Anterior cingulate cortex (tissue), 58 donors: ENCODE measurements at regions not wholly inside any gene's neighbourhood (a gene's known extent, or its start where the extent isn't known, plus 50 kb on each side); places are given as distances from the start of the nearest gene placed in this dataset.

Experiments
- DNase-seq, 58 donors: peaks; one replicate each; lab custom pipeline; 2025; lab: John Stamatoyannopoulos, UW

DNA sequence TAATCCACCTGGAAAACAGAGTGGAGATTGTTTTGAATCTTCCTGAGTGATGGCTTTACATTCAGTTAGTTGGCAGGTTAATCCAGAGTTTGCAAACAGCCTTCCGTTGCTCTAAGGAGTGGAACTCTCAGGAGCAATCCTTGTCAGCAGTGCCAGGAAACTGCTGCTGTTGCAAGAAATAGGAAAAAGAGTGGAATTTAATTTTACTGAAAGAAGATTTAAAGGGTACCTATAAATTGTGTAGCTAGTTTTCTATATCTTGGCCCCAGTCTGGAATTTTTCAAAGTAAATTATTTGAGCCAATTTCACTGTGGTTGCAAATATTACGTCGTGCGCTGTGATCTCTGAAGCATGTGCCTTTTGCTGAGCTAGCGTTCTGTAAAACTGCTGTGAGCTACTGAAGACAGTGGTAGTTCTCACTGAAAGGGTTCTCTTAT lies 55.5 kb upstream of the SLC5A12 start:
- no peak for DNase-seq

DNA sequence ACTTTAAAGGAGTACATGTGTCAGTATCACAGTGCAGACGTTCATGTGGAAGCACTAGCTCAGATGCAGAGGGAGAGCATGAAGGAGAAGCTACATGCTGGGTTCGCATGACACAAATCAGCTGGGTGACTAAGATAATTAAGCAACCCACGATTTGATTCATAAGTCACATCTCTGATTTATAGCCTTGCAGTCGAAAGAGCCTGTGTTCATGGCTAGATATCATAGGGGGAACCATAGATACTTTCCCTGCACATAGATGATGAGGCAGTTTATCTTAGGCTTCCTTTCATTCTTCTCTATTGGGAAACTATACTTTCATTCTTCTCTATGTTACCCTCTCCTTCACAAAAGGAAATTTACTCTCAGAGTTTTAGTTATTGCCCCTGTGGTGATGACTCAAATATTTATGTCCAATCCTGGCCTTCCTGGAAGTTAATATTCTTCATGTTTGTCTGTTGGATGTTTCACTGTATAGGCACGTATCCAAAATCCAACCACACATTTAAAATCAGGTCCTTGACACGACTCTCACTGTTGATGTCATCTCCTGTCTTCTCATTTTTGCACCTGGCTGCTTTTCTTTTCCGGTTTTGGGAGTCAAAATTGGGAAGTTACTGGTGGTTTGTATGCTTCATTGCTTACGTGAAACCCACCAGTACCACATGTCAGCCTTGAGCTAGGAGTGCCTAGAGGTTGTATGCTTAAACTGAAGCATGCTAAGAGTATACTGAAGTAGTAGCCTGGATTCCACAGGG lies 56.3 kb upstream of the SLC5A12 start:
- DNase-seq, result no peak

DNA sequence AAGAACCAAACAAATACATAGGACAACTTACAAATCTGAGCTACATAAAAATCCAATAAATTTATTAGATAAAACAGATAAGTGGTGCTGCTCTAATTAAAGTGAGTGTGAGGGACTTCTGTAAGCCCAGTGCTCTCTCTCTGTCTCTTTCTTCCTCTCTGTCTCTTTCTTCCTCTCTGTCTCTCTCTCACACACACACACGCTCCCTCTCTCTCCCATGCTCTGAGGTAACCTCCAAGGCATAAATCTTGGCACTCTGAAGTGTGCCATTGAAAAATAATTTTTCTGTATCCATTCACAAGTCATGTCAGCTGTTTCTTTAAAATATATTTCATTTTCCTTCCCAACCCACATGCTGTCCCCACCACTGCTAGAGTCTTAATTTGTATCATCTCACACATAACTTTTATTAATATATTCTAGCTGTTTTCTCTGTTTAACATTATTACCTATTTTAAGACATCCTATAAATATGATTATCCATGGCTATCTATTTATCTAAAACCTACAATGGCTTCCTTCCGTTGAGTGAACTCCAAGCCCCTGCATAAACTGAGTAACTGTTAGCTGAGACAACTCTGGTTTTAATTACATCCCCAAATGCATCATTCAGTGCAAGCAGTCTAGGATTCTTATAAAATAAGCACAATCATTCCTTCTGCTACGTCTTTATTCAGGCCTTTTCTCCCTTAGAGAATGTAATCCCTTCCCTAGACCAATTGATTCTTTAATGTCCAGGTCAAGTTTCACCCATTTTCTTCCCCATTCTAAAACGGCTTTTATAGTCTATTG lies 57.4 kb upstream of the SLC5A12 start:
- no peak for DNase-seq

DNA sequence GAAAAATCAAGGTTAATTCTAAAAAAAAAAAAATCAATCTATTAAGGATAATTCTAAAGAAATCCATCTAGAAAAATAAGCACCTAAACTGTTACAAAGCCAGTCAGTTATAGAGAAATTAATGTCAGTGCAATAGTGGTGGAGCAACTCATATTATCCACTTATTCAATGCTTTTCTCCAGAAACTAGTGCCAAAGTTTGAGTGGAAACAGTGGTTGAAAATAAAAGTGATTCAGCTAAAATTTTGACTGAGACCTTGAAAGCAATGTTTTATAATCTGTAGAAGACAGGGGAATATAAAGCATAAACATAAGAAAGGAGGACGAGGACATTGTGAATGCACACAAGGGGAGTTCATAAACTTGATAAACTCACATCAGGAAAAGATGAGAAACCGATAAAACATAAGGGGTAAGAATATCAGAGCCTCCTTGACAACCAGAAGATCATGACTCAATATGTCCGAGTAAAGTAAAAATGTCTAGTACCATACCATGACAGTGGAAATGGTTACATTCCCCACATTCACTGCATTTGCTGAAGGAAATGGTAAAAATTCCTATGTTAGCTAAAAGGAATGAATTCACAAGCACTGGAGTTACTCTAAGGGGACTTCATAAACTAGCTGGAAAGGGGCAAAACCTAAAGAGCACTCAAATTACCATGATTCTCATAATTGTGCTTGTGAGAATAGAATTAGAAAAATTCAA lies 58.7 kb upstream of the SLC5A12 start:
- DNase-seq, result no peak

DNA sequence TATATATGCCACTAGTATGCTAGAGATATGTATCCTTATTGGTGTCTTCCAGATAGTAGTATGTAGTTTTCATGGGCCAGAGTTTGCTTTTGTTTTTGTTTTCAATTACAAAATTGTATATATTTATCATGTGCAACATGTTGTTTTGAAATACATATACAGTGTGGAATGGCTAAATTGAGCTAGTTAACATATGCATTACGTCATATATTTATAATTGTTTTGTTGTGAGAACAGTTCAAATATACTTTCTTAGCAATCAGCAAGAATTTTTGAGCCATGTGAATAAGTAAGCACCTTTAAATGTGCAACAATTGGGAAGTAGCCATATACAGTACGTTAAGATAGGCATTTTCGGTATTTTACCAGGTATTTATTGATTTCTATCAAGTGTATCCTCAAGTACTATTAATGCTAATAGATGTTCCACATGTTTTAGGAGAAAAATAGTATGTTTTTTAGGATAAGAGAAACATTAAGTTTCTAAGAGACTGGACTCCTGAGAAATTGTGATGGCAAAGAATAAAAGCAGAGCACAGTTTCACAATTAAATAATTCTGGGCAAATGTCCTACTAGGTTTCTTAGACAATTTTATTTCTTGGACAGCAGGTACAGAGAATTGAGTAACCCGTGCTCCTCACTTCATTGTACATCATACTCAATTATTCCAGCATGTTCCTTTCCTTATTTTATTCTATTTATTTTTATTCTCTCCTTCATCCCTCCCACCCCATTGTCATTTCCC lies 60.5 kb upstream of the SLC5A12 start:
- DNase-seq, result no peak

DNA sequence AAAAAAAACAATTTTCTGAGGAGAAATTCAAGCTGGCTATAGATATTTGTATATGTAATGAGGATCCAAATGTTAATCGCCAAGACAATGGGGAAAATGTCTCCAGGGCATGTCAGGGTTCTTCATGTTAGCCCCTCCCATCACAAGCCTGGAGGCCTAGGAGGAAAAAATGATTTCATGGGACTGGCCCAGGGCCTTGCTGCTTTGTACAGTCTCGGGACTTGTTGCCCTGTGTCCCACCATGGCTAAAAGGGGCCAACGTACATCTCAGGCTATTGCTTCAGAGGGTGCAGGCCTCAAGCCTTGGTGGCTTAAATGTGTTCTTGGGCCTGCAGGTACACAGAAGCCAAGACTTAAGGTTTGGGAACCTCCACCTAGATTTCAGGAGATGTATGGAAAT lies 62.1 kb upstream of the SLC5A12 start:
- DNase-seq, result no peak

DNA sequence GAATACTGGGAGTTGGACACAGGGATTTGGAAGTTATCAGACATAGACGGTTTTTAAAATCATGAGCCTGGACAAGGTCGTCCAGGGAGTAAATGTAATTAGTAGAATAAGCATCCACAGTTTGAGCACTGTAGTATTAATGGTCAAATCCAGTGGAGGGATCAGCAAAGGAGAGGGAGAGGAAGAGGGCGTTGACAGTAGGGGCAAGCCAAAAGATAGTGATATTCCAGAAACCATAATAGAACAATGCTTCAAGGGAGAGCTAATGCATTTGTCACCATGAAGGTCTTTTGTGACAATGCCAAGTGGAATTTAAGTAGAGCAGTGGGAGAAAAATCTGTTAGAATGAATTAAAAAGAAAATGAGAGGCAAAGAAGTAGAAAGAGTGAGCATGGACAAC lies 68.9 kb upstream of the SLC5A12 start:
- no peak for DNase-seq

DNA sequence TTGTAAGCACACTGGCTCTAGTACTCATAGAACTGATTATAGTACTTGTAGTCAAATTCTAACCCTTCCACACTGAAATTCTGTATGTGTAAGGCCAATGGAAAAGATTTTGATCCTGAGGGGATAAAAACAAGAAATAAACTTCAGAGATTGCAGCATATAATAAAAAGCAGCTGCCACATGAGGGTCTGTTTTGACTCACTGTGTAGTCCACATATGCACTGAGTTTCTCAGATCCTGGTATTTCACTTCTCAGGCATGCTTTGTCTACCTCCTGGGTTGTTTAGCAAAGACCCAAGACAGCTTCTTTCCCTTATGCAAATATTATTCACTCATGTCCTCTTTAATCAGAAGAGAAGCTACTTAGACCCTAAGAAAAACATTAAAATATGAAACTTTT lies 71.1 kb upstream of the SLC5A12 start:
- no peak for DNase-seq

DNA sequence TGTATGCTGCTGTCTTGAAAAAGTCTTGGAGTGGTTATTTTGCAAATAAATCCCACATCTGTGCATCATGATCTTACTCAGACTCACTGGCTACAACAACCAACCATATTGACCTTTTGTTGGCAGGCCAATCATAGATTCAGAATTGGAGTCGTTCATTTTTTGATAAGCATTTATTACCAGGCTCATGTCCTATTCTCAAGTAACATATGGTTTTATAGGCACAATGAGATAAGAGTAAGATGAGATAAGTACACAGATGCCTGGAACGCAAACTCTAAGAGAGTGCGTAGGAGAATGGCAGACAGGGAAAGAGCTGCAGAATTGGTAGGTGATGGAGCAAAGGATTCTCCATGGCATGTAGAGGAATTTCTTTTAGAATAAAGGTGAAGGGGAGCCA lies 71.6 kb upstream of the SLC5A12 start:
- DNase-seq, result no peak

DNA sequence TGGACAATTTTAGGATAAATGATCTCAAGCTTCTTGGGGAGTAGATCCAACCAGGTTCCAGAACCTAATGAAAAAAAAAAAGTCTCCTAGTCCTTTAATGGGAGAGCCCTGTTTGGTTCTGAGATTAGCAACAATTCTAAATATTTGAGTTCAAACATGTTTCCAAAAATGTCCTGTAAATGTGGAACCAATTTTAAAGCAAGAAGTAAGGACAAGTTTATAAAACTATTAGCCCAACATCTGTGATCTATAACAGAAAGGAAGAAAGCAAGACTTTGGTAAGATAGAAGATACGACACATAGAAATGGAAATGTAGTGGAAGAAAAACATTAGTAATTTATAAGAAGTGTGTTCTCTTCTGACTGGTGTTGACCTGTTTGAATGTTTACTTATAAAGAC lies 79.7 kb upstream of the SLC5A12 start:
- DNase-seq, result no peak

DNA sequence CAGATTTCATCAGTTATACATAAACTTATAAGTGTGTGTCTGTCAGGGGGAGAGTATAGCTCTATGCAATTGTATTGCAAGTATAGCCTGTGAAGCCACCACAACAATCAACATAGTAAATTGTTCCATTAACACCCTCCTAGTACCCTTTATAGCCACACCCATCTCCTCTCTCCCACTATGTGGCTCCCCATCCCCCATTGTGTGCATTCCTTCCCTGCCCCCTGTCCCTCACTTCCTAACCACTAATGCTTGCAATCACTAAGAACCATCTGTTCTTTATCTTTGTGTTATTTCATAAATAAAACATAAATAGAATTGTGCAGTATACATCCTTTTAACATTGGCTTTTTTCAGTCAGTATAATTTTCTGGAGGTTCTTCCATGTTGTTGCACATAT lies 83.1 kb upstream of the SLC5A12 start:
- DNase-seq, result no peak

DNA sequence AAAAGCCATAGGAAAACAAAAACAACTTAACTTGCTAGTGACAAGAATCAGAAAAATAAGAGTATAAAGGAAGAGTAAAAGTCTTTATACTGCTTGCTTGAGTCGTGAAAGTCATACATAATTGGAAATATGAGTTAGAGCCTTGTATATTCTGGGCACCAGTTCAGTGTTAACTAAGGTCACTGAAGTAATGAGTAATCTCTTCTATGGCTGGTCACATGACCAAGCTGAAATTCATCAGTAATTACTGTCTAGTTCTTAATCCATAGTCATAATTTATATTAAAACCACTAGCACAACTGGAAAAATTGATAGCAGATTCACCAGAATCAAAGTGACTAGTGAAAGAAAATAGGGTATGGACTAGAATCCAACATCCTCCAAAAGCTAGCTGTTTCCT lies 84.4 kb upstream of the SLC5A12 start:
- DNase-seq, result no peak

DNA sequence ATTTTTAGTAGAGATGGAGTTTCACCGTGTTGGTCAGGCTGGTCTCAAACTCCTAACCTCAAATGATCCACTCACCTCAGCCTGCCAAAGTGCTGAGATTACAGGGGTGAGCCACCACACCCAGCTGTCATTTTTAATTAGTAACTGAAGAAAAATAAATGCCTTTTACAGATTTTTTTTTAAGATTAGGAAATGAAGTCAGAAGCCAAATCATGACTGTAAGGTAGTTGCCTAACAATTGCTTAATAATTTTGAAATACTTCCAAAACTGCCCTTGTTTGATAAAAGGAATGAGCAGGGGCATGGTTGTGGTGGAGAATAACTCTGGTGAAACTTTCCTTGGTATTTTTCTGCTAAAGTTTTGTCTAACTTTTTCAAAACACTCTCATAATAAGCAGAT lies 98.9 kb upstream of the SLC5A12 start:
- no peak for DNase-seq

DNA sequence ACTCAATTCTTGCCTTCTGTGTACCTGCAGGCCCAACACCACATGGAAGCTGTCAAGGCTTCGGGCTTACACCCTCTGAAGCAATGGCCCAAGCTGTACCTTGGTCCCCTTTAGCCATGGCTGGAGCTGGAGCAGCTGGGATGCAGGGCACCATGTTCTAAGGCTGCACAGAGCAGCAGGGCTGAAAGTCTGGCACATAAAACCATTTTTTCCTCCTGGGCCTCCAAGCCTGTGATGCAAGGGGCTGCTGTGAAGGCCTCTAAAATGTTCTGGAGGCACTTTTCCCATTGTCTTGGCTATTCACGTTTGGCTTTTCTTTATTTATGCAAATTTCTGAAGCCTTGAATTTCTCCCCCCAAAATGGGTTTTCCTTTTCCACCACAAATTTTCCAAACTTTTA lies 102.1 kb upstream of the SLC5A12 start:
- no peak for DNase-seq

DNA sequence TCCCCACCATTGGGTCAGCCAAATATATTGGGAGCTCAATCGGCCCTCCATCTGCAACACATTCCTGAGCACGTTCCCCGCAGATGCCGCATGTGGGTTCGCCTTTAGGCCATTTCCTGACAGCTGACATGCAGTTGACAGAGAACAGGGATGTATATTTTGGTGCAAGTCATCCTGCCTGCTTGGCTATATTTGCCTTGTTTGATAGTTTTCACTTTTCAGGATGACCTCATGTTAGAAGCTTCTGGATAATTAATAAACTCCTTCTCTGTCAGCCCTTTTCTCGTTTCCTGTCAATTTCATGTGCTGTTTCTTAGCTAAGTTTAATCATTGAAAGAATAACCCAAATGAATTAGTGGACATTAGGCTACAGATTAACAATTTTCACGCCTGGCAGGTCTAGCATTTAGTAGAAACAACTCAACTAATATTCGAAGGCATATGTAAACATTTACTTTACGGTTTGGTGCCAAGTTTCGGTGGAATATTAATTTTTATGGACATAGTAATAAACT lies 105.8 kb upstream of the SLC5A12 start:
- no peak for DNase-seq

DNA sequence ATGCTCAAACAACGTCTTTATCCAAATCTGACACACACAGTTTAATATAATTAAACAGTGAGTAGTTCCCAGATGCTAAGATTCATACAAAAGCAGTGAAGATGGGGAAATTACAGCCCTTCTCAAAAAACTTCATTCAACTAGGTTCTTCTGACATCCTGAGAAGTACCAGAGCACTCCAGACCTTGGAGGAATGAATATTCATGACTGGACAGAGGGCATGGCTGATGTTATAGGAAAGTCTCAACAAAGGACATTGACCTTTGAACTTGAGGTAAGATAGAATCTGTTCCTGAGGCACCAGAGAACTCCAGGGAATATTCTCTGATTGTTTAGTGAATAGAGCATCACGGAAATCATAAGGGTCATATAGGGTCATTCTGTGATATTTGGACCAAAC lies 106.4 kb upstream of the SLC5A12 start:
- DNase-seq, result no peak

DNA sequence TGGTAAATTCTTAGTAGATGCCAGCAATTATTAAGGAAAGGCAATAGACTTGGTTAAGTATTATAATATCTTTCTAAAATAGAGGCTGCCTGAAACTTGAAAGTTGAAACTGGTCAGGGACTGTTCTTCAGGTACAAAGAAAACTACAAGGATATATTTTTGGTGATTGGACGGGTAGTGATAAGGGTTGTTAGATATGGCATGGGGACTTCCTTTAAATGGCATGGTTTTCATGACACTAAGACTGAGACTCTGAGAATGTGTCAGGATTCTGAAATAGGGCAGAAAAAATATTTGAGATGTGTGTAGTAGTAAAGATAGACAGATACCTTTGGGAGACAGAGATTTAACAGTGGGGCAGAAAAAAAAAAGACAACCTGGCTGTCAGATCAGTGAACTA lies 108.4 kb upstream of the SLC5A12 start:
- no peak for DNase-seq

DNA sequence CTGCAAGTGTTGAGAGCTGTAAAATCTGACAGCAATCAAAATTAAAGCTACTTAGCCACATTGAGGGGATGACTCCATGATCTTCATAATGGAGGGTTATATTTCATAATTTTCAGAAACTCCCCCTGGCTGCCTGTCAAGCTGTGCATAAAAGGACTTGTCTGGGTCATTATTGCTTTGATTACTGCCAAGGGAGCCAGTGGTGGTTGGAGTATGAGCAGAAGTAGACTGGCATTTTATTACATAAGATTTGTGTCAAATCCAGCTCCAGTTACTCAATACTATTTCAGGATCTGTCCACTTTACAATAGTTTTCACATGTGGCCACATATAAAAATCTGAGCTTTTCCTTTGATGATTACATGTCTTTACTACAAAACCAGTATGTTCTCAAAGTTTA lies 108.9 kb upstream of the SLC5A12 start:
- DNase-seq, result no peak

DNA sequence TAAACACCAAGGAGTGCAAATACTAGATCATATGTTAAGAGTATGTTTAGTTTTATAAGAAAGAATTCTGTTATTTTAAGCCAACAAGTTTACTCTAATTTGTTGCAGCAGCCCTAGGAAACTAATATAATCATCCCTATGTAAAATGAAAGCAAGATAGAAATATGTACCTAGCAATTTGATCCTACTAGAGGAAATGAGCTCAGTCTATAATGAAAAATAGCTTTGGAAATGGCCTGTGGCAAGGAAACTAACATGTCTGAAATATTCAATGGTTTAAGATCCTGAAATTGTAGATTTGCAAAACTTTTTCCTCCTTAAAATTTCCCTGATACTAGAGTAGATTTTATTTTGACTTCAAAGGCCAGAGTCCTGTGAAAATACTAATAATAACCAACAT lies 112.7 kb upstream of the SLC5A12 start:
- DNase-seq, result no peak

DNA sequence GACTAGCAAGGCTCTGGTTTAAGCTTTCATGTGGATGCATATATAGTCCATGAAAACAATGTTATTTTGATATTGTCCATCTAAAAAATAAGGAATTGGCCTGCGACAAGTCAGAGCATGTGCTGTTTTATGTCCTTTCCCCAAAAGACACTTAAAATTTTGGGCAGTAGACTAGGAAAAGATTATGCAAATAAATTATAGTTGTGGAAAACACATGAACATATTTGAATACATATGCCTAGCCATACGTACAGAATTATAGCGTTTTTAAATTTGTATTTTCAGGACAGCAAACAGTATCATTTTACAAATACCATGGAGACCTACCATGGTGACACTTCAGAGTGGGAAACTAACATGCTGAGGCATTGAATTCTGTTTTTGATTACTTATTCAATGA lies 113.8 kb upstream of the SLC5A12 start:
- DNase-seq, result no peak

DNA sequence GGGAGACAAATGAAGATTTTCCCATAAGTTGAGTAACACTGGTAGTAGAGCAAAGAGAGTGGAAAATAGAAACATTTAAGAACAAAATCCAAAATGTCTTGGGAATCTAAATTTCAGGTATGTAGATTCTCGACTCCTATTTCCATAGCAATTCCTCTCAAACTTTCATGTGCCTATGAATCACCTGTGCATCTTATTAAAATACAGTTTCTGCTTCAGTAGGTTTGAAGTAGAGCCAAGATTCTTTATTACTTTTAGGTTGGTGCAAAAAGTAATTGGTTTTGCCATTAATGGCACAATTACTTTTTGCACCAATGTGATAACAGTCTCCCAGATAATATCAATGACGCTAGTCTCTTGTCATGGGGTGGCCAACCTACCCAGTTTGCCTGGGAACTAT lies 115.3 kb upstream of the SLC5A12 start:
- no peak for DNase-seq
